Activated CD8-positive, alpha-beta T cell treated with anti-CD3 and anti-CD28 coated beads for 36 hours (primary cell): ENCODE measurements at regions not wholly inside any gene's neighbourhood (a gene's known extent, or its start where the extent isn't known, plus 50 kb on each side); places are given as distances from the start of the nearest gene placed in this dataset.

ENCODE experiments used
- ATAC-seq: fragments of 200-7000 bp; cut with Tn5 transposase; one replicate; pipeline ENCODE4 v1.10.0; 2021; ENCODE audit warnings: mild to moderate bottlenecking, moderate library complexity
- CTCF ChIA-PET: fragments of 350-600 bp; sonication (Branson Sonifier 250); formaldehyde crosslinking; loops from one replicate; lab custom pipeline; 2021; ENCODE audit warnings: antibody characterized with exemption; lab: Charles Lee
- POLR2A ChIA-PET: fragments of 350-600 bp; sonication (Branson Sonifier 250); formaldehyde crosslinking; loops from one replicate; lab custom pipeline; 2021; ENCODE audit warnings: antibody characterized with exemption; lab: Charles Lee
- DNase-seq: peaks from one replicate; pipeline ENCODE4 v3.0.0-alpha.2; 2020
- H3K27ac Mint-ChIP-seq: one replicate; pipeline ENCODE4 v1.8.0; 2021; ENCODE audit warnings: mild to moderate bottlenecking, mixed read lengths
- H3K27me3 Mint-ChIP-seq: one replicate; pipeline ENCODE4 v1.8.0; 2021; ENCODE audit warnings: mixed read lengths
- H3K36me3 Mint-ChIP-seq: one replicate; pipeline ENCODE4 v1.8.0; 2021; ENCODE audit warnings: low read depth, mixed read lengths
- H3K4me1 Mint-ChIP-seq: one replicate; pipeline ENCODE4 v1.8.0; 2021; ENCODE audit warnings: low read depth, mixed read lengths
- H3K4me3 Mint-ChIP-seq: one replicate; pipeline ENCODE4 v1.8.0; 2021; ENCODE audit warnings: mild to moderate bottlenecking, moderate library complexity, mixed read lengths
- H3K9me3 Mint-ChIP-seq: one replicate; pipeline ENCODE4 v1.8.0; 2021; ENCODE audit warnings: mixed read lengths
- intact Hi-C: fragments of 100-400 bp; cut with micrococcal nuclease; formaldehyde crosslinking; loops from one replicate; pipeline ENCODE4 v1.10.0; 2022
- TF ChIP-seq, protein P1 (sequence below): fragments of 200-600 bp; IDR thresholded peaks from one replicate; pipeline ENCODE4 v1.8.0; 2022; ENCODE audit warnings: antibody characterized with exemption, mild to moderate bottlenecking

DNA sequence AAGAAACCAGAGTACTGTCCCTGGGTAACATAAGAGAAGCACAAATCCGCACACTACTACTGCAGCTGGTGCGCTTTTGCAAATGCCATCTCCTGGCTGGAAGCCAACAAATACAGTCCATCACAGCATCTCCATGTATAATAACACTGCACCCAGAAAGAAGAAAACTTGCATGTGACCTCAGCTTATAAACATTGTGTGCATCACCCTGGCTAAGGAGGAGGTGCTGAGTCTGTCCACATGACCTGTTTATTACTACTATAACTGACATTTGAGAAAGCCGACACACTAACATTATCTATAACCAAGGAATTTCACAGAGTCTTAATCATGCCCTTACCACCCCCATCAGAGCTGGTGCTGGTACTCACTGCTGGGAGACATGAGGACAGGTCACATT is 516.8 kb downstream of the CFAP47 start:
- H3K9me3 Mint-ChIP-seq = no peaks in the 10 kb centered on the region
- no peaks in the 10 kb centered on the region for H3K4me1 Mint-ChIP-seq
- no peak for DNase-seq
- intact Hi-C loops = no loop called here
- POLR2A ChIA-PET = no interaction called here
- H3K4me3 Mint-ChIP-seq = no peak overlapping the region
- ATAC-seq = no peak
- no peaks in the 10 kb centered on the region for H3K27me3 Mint-ChIP-seq
- no peaks in the 10 kb centered on the region for H3K36me3 Mint-ChIP-seq
- TF ChIP-seq, protein P1, sequence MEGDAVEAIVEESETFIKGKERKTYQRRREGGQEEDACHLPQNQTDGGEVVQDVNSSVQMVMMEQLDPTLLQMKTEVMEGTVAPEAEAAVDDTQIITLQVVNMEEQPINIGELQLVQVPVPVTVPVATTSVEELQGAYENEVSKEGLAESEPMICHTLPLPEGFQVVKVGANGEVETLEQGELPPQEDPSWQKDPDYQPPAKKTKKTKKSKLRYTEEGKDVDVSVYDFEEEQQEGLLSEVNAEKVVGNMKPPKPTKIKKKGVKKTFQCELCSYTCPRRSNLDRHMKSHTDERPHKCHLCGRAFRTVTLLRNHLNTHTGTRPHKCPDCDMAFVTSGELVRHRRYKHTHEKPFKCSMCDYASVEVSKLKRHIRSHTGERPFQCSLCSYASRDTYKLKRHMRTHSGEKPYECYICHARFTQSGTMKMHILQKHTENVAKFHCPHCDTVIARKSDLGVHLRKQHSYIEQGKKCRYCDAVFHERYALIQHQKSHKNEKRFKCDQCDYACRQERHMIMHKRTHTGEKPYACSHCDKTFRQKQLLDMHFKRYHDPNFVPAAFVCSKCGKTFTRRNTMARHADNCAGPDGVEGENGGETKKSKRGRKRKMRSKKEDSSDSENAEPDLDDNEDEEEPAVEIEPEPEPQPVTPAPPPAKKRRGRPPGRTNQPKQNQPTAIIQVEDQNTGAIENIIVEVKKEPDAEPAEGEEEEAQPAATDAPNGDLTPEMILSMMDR = no peak
- no peak overlapping the region for H3K27ac Mint-ChIP-seq
- CTCF ChIA-PET = no interaction called here

GRCh38 chrX:36443007-36443406 is 523.5 kb downstream of the CFAP47 start:
- H3K27me3 Mint-ChIP-seq = no peaks in the 10 kb centered on the region
- no peak overlapping the region for H3K27ac Mint-ChIP-seq
- no peak for DNase-seq
- intact Hi-C loops = no loop called here
- ChIA-PET CTCF (no interaction called here), POLR2A (no interaction called here)
- TF ChIP-seq, protein P1 = no peak
- H3K36me3 Mint-ChIP-seq = no peaks in the 10 kb centered on the region
- no peaks in the 10 kb centered on the region for H3K9me3 Mint-ChIP-seq
- ATAC-seq = no peak
- H3K4me1 Mint-ChIP-seq = no peaks in the 10 kb centered on the region
- no peak overlapping the region for H3K4me3 Mint-ChIP-seq

DNA sequence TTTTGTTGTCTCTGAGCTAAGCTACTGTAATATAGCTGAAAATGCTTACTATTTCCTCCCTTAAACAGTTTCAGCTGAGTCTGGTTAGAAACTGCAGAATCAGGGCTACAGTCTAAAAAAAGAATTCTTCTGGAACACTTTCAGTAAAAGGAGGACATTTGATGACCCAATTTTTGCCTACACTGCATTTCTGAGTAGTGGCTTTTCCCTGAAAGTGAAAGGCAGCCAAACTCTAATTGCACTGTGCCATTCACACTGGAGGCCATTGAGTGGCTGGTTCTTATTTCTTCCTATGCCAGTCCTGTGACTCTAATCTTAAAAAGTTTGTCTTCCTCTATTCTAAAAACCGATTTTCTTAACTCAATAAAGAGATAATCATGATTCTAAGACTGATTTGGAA is 526.0 kb downstream of the CFAP47 start:
- CTCF ChIA-PET = no interaction called here
- ATAC-seq (no peak), DNase-seq (no peak)
- Mint-ChIP-seq H3K4me3 (no peak overlapping the region), H3K36me3 (no peaks in the 10 kb centered on the region), H3K4me1 (no peaks in the 10 kb centered on the region), H3K27ac (no peak overlapping the region), H3K27me3 (no peaks in the 10 kb centered on the region), H3K9me3 (peaks cover 2% of the 10 kb centered on the region)
- POLR2A ChIA-PET = no interaction called here
- intact Hi-C loops = no loop called here
- TF ChIP-seq, protein P1 = no peak

- TF ChIP-seq, protein P1 = no peak
- no peaks in the 10 kb centered on the region for H3K36me3 Mint-ChIP-seq
- no peak overlapping the region for H3K27ac Mint-ChIP-seq
- no peak overlapping the region for H3K4me3 Mint-ChIP-seq
- POLR2A ChIA-PET = no interaction called here
- H3K27me3 Mint-ChIP-seq = no peaks in the 10 kb centered on the region
- H3K4me1 Mint-ChIP-seq = no peaks in the 10 kb centered on the region
- CTCF ChIA-PET = no interaction called here
- DNase-seq = no peak
- intact Hi-C loops = no loop called here
- no peaks in the 10 kb centered on the region for H3K9me3 Mint-ChIP-seq
- no peak for ATAC-seq
Observed at GRCh38 chrX:36462142-36462541, 542.6 kb downstream of the CFAP47 start.

- intact Hi-C loops = no loop called here
- Mint-ChIP-seq H3K4me1 (no peaks in the 10 kb centered on the region), H3K27ac (no peak overlapping the region), H3K4me3 (no peak overlapping the region), H3K36me3 (no peaks in the 10 kb centered on the region), H3K9me3 (peaks cover 3% of the 10 kb centered on the region), H3K27me3 (no peaks in the 10 kb centered on the region)
- ATAC-seq = no peak
- TF ChIP-seq, protein P1 = no peak
- CTCF ChIA-PET = no interaction called here
- DNase-seq = no peak
- POLR2A ChIA-PET = no interaction called here
Observed at GRCh38 chrX:36480441-36480990, 527.6 kb upstream of the FAM47C start.
